ENCODE measurements at regions not wholly inside any gene's neighbourhood (a gene's known extent, or its start where the extent isn't known, plus 50 kb on each side); places are given as distances from the start of the nearest gene placed in this dataset.
"Not testable (repeated sequence)": the region's sequence is repeated elsewhere in the genome, so short reads cannot be mapped to it uniquely, and the experiment has no call there.

DNA sequence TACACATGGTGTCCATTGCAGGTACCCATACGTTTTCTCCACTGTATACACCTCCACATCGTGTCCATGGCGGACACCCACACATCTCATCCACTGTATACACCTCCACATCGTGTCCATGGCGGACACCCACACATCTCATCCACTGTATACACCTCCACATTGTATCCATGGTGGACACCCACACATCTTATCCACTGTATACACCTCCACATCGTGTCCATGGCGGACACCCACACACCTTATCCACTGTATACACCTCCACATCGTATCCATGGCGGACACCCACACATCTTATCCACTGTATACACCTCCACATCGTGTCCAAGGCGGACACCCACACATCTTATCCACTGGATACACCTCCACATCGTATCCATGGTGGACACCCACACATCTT is 50.4 kb upstream of the TTC34 start:
- not testable (repeated sequence) for DNase-seq

GRCh38 chr1:2853711-2854110 is 52.2 kb upstream of the TTC34 start:
- no peak for DNase-seq

GRCh38 chr1:2854151-2854550 is 52.7 kb upstream of the TTC34 start:
- DNase-seq = no peak

- no peak for DNase-seq
Measured at GRCh38 chr1:2854611-2855010, 53.1 kb upstream of the TTC34 start.

DNA sequence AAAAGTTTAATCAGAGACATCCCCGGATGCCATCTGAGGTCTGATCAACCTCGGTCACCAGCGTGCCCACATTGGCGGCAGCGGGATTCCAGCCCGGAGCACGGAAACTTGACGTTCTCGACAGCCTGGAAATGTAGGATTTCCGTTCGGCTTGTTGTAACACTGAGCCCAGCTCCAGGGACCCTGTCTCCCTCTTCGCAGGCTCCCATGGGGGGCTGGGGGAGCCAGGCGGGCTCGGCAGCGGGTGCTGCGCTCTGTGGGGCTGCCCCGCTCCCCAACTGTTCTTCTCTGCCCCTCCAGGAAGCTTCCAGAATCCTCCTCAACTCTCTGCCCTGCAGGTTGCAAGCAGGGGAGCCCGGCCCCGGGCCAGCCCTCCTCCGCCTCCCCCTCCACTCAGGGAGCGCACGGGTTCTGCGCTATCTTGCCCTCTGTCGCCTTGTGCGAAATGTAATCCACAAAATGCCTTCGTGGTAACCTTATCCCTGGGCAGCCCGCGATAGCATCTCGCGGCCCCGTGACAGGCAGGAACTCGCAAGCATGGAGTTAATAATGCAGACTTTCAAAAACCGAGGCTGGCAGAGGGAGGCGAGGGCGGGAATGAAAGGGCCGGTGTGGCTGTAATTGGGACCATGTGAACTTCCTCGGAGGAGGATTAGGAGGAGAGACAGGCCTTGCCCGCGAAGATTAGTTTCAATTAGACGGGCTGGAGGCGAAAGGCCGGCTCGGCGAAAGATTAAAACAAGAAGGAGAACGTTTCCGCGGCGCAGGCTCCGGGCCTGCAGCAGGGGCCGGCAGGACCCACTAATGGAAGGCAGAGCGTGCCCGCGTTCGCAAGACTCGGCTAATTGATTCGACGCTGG is 53.9 kb upstream of the TTC34 start:
- DNase-seq = no peak

- no peak for DNase-seq
Measured at GRCh38 chr1:2856066-2856390, 54.5 kb upstream of the TTC34 start.

DNA sequence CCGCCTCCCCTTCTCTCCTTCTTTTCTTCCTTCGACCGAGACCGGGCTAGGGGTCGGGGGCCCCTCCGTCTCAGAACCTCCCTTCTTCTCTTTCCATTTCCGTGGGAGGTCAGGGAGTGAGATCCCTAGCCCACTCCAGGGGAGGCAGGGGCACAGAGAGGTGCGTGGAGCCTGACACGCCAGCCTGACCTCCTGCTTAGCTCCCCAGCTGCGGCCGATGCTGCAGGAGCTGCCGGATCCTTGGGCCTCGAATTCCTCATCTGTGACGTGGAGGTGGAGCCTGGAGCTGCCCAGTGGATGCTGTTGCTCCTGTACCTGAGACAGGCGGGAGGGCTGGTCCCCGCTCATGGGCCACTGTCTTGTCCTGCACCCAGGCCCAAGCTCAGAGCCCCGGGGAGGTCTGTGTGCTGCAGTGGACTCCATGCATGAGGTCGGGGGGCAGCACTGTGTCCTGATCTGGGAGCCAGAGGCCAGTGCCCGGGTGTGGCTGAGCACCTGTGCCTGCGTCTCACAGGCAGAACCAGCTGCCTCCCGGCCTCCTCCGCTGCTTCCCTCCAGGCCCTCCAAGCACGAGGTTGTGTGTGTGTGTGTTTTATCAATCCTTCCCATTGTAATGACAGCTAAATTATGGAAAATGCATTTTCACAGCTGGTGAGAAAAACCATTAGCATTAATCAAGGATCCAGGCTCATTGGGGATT is 55.3 kb upstream of the TTC34 start:
- no peak for DNase-seq

- DNase-seq = no peak
Measured at GRCh38 chr1:2857521-2857920, 56.0 kb upstream of the TTC34 start.

- no peak for DNase-seq
Measured at GRCh38 chr1:2858676-2859075, 57.2 kb upstream of the TTC34 start.

GRCh38 chr1:2859219-2859880 is 57.9 kb upstream of the TTC34 start:
- DNase-seq = no peak

DNA sequence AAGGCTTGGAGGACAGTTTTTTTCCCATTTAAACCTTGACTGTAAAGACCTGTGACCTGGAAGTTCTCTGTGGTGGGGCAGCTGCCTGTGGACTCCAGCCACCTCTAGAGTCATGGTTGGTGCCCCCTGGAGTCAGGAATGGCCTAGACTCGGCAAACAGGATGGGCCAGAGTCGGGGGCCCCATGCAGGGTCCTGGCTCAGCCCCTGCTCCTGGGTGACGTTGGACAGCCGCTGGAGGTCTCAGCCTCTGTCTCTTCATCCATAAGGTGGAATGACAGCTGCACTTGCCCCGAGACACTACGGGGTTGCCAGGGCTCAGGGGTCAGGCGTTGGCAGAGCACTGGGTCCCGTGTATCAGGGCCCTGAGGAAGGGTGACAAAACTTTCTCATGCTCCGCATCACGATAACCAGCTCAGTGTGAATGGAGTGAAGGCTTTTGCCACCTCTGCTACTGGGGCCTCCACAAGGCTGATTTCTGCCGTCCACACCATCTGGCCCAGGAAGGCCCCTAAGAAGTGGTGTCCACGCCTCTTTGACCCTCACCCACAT is 58.5 kb upstream of the TTC34 start:
- DNase-seq = no peak

- DNase-seq = no peak
Measured at GRCh38 chr1:2860476-2861142, 59.1 kb upstream of the TTC34 start.

DNA sequence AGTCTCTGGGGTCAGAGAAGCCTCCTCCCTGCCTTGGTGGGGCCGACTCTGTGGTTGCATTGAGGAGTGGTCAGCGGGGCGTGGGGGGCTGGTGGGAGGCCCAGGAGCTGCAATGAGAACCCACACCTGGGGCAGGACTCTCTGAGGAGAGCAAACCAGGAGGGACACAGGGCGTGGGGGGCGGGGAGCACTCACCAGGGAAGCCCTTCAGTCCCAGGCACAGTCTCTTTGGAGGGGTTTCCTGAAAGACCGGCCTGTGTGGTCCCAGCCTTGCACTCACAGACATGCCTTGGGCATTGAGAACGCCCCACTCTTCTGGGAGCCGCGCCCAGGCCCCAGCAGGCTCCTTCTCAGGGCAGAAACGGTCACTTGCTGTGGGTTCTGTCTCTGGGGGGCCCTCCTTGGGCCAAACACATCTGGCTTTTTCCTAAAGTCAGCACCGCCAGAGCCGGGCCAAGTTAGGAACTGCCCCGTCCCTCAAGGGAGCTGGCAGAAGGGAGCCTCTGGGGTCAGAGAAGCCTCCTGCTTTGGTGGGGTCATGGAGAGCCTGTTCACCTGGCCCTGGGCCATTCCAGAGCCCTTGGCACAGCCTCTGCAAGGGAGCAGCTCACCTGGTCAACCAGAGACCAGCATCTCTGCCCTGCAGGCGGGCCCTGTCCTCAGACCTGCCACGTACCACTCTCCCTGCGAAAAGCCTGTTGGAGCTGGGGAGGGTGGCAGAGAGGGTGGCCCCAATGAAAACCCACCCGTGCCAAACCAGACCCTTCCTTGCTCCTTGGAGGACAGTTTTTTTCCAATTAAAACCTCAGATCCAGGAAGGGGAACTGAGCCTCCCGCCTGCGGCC is 59.9 kb upstream of the TTC34 start:
- DNase-seq = no peak

GRCh38 chr1:2861988-2862813 is 60.7 kb upstream of the TTC34 start:
- no peak for DNase-seq

GRCh38 chr1:2862814-2863647 is 61.5 kb upstream of the TTC34 start:
- no peak for DNase-seq

DNA sequence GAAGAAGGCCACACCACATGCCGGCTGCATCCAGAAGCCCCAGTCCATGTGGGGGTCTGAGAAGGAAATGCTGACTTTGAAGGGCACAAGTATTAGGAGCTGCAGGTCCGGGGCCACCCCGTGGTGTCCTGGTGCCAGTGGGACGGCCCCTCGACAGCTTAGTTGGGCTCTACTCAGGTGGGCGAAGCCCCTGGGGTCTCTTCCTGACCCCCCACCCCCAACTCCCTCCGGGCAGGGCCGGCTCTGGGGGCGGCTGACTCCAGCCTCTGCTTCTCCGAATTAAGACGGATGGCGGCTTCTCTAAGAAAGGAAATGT is 62.1 kb upstream of the TTC34 start:
- no peak for DNase-seq

DNA sequence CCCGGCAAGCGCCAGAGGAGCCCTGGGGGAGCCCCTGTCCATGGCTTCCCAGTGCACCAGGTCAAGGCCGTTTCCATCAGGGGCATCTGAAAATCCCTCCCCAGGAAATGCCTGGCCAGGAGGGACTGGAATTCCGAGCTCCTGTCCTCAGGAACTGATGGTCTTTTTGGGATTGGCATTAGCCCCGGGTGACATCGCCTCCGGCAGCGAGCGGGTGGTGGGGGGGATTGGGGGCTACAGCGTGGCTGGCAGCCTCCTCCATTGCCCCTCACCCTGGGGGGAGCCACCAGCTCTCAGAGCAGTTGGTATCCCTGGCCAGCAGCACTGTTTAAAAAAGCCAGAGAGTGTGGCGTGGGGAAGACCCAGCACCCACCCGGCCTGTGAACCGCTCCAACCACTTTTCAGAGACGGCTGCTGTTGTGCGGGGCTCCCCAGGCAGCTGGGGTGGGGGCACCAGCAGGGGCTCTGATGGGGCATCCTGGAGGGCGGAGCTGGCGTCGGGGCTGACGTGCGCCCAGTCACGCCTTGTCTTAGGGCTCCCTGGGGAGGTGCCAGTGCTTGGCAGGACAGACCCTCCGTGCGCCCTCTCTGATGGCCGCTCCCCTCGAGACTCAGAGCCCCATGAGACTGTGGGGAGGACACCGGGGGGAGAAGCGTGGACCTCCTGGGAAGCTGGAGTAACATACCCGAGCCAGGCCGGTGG is 62.9 kb upstream of the TTC34 start:
- DNase-seq = no peak

DNA sequence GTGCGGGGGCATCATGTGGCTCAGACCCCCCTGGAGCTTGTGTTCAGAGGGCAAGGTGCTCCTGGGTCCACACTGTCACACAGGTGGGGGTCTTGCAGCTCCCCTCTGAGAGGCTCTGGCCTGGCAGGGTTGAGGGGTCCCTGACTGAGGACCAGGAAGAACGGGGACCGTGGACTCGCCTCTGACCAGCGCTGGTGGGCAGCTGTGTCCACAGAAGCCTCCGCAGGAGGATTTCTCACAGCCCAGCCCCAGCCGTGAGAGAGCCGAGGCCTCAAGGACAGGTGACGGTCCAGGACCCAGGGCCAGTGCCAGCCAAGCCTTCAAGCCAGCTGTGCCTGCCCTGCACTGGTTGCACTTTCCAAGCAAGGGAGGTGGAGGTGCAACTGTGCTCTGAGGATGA is 63.5 kb upstream of the TTC34 start:
- DNase-seq = no peak

GRCh38 chr1:2865571-2866421 is 64.3 kb upstream of the TTC34 start:
- DNase-seq = no peak
